Stimulated activated naive CD8-positive, alpha-beta T cell treated with anti-CD3 and anti-CD28 coated beads, Interleukin-15, amount 100 ng/mL, for 72 hours (primary cell): ENCODE measurements at regions not wholly inside any gene's neighbourhood (a gene's known extent, or its start where the extent isn't known, plus 50 kb on each side); places are given as distances from the start of the nearest gene placed in this dataset.
A peak's percentile ranks its signal among the peaks of the same experiment; 100 is the strongest.

ENCODE experiments used
- ATAC-seq: fragments of 150-1000 bp; cut with Tn5 transposase; 2 replicates; pipeline ENCODE4 v1.10.0; 2021; ENCODE audit warnings: mild to moderate bottlenecking, moderate library complexity
- DNase-seq, 2 donors: peaks; one replicate each; pipeline ENCODE4 v3.0.0; 2021 to 2022
- H3K27ac Mint-ChIP-seq, 2 donors: one replicate each; pipeline ENCODE4 v1.8.0; 2022; ENCODE audit warnings: mild to moderate bottlenecking in 2 of 2, mixed read lengths in 2 of 2, moderate library complexity in 2 of 2
- H3K27me3 Mint-ChIP-seq: one replicate; pipeline ENCODE4 v1.8.0; 2022; ENCODE audit warnings: mixed read lengths
- H3K4me1 Mint-ChIP-seq: one replicate; pipeline ENCODE4 v1.8.0; 2022; ENCODE audit warnings: mild to moderate bottlenecking, mixed read lengths
- H3K4me3 Mint-ChIP-seq, 2 donors: one replicate each; pipeline ENCODE4 v1.8.0; 2022; ENCODE audit warnings: mild to moderate bottlenecking in 2 of 2, mixed read lengths in 2 of 2, moderate library complexity in 1 of 2
- H3K9me3 Mint-ChIP-seq, 2 donors: one replicate each; pipeline ENCODE4 v1.8.0; 2022; ENCODE audit warnings: mixed read lengths in 2 of 2

- H3K27me3 Mint-ChIP-seq = no peaks in the 10 kb centered on the region
- H3K4me1 Mint-ChIP-seq = no peaks in the 10 kb centered on the region
- H3K27ac Mint-ChIP-seq = no peak overlapping the region
- no peak overlapping the region for H3K4me3 Mint-ChIP-seq
- no peak for DNase-seq
- no peak for ATAC-seq
- peaks cover 7 to 8% of the 10 kb centered on the region in 2 donors for H3K9me3 Mint-ChIP-seq
These were observed 238.5 kb upstream of the PMFBP1 start for GRCh38 chr16:72410492-72410891.

- no peak overlapping the region for H3K27ac Mint-ChIP-seq
- ATAC-seq (no peak), DNase-seq (no peak)
- no peak overlapping the region for H3K4me3 Mint-ChIP-seq
- no peaks in the 10 kb centered on the region for H3K4me1 Mint-ChIP-seq
- peaks cover 0 to 4% of the 10 kb centered on the region in 2 donors for H3K9me3 Mint-ChIP-seq
- no peaks in the 10 kb centered on the region for H3K27me3 Mint-ChIP-seq
These were observed 237.5 kb upstream of the PMFBP1 start for GRCh38 chr16:72409423-72409822.

- Mint-ChIP-seq H3K27ac (no peak overlapping the region), H3K9me3 (peaks cover 0 to 10% of the 10 kb centered on the region in 2 donors), H3K4me1 (no peaks in the 10 kb centered on the region), H3K4me3 (no peak overlapping the region), H3K27me3 (no peaks in the 10 kb centered on the region)
- DNase-seq (no peak), ATAC-seq (no peak)
These were observed 234.4 kb upstream of the PMFBP1 start for GRCh38 chr16:72406390-72406789.

- no peak overlapping the region for H3K27ac Mint-ChIP-seq
- H3K4me1 Mint-ChIP-seq = no peaks in the 10 kb centered on the region
- no peak for DNase-seq
- H3K4me3 Mint-ChIP-seq = no peak overlapping the region
- no peak for ATAC-seq
- peaks cover 0 to 10% of the 10 kb centered on the region in 2 donors for H3K9me3 Mint-ChIP-seq
- no peaks in the 10 kb centered on the region for H3K27me3 Mint-ChIP-seq
These were observed 232.3 kb upstream of the PMFBP1 start for GRCh38 chr16:72404299-72404698.

- Mint-ChIP-seq H3K27ac (no peak overlapping the region), H3K4me3 (no peak overlapping the region), H3K9me3 (peaks cover 0 to 7% of the 10 kb centered on the region in 2 donors), H3K4me1 (no peaks in the 10 kb centered on the region), H3K27me3 (no peaks in the 10 kb centered on the region)
- no peak for DNase-seq
- no peak for ATAC-seq
These were observed 229.1 kb upstream of the PMFBP1 start for GRCh38 chr16:72401084-72401361.

GRCh38 chr16:72400257-72401083 is 228.5 kb upstream of the PMFBP1 start:
- peak; percentile 53 for ATAC-seq

GRCh38 chr16:72399811-72400210 is 227.9 kb upstream of the PMFBP1 start:
- DNase-seq (no peak), ATAC-seq (no peak)
- H3K4me1 Mint-ChIP-seq = no peaks in the 10 kb centered on the region
- peaks cover 6 to 7% of the 10 kb centered on the region in 2 donors for H3K9me3 Mint-ChIP-seq
- no peak overlapping the region for H3K27ac Mint-ChIP-seq
- no peak overlapping the region for H3K4me3 Mint-ChIP-seq
- no peaks in the 10 kb centered on the region for H3K27me3 Mint-ChIP-seq

More at GRCh38 chr16:72400257-72401083, 228.5 kb upstream of the PMFBP1 start:
- Mint-ChIP-seq H3K9me3 (peaks cover 0 to 7% of the 10 kb centered on the region in 2 donors), H3K4me1 (no peaks in the 10 kb centered on the region), H3K4me3 (no peak overlapping the region), H3K27ac (no peak overlapping the region), H3K27me3 (no peaks in the 10 kb centered on the region)
- DNase-seq = peak; percentile 21 to 36

GRCh38 chr16:72397876-72398275 is 225.9 kb upstream of the PMFBP1 start:
- ATAC-seq = no peak
- peak overlapping the region in 1 of 2 donors; percentile 49 for H3K27ac Mint-ChIP-seq

GRCh38 chr16:72394526-72394925 is 222.6 kb upstream of the PMFBP1 start:
- H3K4me1 Mint-ChIP-seq = no peaks in the 10 kb centered on the region
- H3K4me3 Mint-ChIP-seq = no peak overlapping the region
- no peak for DNase-seq
- H3K9me3 Mint-ChIP-seq = peaks cover 9 to 16% of the 10 kb centered on the region in 2 donors
- no peak for ATAC-seq
- H3K27ac Mint-ChIP-seq = no peak overlapping the region
- H3K27me3 Mint-ChIP-seq = no peaks in the 10 kb centered on the region

More at GRCh38 chr16:72397876-72398275, 225.9 kb upstream of the PMFBP1 start:
- no peaks in the 10 kb centered on the region for H3K27me3 Mint-ChIP-seq
- no peak overlapping the region for H3K4me3 Mint-ChIP-seq
- H3K4me1 Mint-ChIP-seq = no peaks in the 10 kb centered on the region
- no peak for DNase-seq
- peaks cover 12 to 16% of the 10 kb centered on the region in 2 donors for H3K9me3 Mint-ChIP-seq

- Mint-ChIP-seq H3K4me3 (no peak overlapping the region), H3K27me3 (no peaks in the 10 kb centered on the region), H3K27ac (no peak overlapping the region), H3K9me3 (peaks cover 26 to 27% of the 10 kb centered on the region in 2 donors), H3K4me1 (no peaks in the 10 kb centered on the region)
- ATAC-seq = no peak
- DNase-seq = no peak
These were observed 217.8 kb upstream of the PMFBP1 start for GRCh38 chr16:72389791-72390190.

GRCh38 chr16:72388007-72388406 is 216.1 kb upstream of the PMFBP1 start:
- Mint-ChIP-seq H3K27me3 (no peaks in the 10 kb centered on the region), H3K4me1 (no peaks in the 10 kb centered on the region), H3K27ac (no peak overlapping the region), H3K9me3 (peaks cover 17% of the 10 kb centered on the region in 2 donors), H3K4me3 (no peak overlapping the region)
- ATAC-seq (no peak), DNase-seq (no peak)

- ATAC-seq = no peak
- Mint-ChIP-seq H3K4me1 (no peaks in the 10 kb centered on the region), H3K27me3 (no peaks in the 10 kb centered on the region), H3K4me3 (no peak overlapping the region), H3K9me3 (peaks cover 17% of the 10 kb centered on the region in 2 donors), H3K27ac (no peak overlapping the region)
- no peak for DNase-seq
These were observed 212.7 kb upstream of the PMFBP1 start for GRCh38 chr16:72384651-72385050.

- ATAC-seq = no peak
- H3K4me1 Mint-ChIP-seq = no peaks in the 10 kb centered on the region
- H3K9me3 Mint-ChIP-seq = no peaks in the 10 kb centered on the region
- DNase-seq = no peak
- H3K27me3 Mint-ChIP-seq = no peaks in the 10 kb centered on the region
- H3K27ac Mint-ChIP-seq = no peak overlapping the region
- H3K4me3 Mint-ChIP-seq = no peak overlapping the region
These were observed 208.3 kb upstream of the PMFBP1 start for GRCh38 chr16:72380283-72380682.

- DNase-seq (no peak), ATAC-seq (no peak)
- no peaks in the 10 kb centered on the region for H3K27me3 Mint-ChIP-seq
- H3K4me3 Mint-ChIP-seq = no peak overlapping the region
- H3K27ac Mint-ChIP-seq = no peak overlapping the region
- no peaks in the 10 kb centered on the region for H3K4me1 Mint-ChIP-seq
- H3K9me3 Mint-ChIP-seq = no peaks in the 10 kb centered on the region
These were observed 201.2 kb upstream of the PMFBP1 start for GRCh38 chr16:72373201-72373600.

GRCh38 chr16:72372087-72373045 is 200.4 kb upstream of the PMFBP1 start:
- ATAC-seq = no peak
- DNase-seq = no peak
- Mint-ChIP-seq H3K4me1 (no peaks in the 10 kb centered on the region), H3K9me3 (peaks cover 5% of the 10 kb centered on the region in 2 donors), H3K27ac (no peak overlapping the region), H3K4me3 (no peak overlapping the region), H3K27me3 (no peaks in the 10 kb centered on the region)
